Naive B cell (primary cell): ENCODE measurements at regions not wholly inside any gene's neighbourhood (a gene's known extent, or its start where the extent isn't known, plus 50 kb on each side); places are given as distances from the start of the nearest gene placed in this dataset.

ENCODE experiments used
- ATAC-seq, 2 donors: fragments of 150-1000 bp; cut with Tn5 transposase; 2 replicates each; pipeline ENCODE4 v1.10.0; 2021; ENCODE audit warnings: low read depth in 2 of 2, mild to moderate bottlenecking in 2 of 2, moderate library complexity in 2 of 2
- DNase-seq: peaks from one replicate; pipeline ENCODE4 v3.0.0; 2022
- H3K27ac Mint-ChIP-seq, 6 donors: one replicate each; pipeline ENCODE4 v1.8.0; 2020 to 2022; ENCODE audit warnings: mild to moderate bottlenecking in 6 of 6, mixed read lengths in 6 of 6, moderate library complexity in 5 of 6, inconsistent platforms in 2 of 6
- H3K27me3 Mint-ChIP-seq, 3 donors: one replicate each; pipeline ENCODE4 v1.8.0; 2021 to 2022; ENCODE audit warnings: mixed read lengths in 3 of 3, mild to moderate bottlenecking in 1 of 3
- H3K36me3 Mint-ChIP-seq, 2 donors: one replicate each; pipeline ENCODE4 v1.8.0; 2020 to 2022; ENCODE audit warnings: mixed read lengths in 2 of 2, inconsistent platforms in 1 of 2, mild to moderate bottlenecking in 1 of 2
- H3K4me1 Mint-ChIP-seq, 3 donors: one replicate each; pipeline ENCODE4 v1.8.0; 2020 to 2022; ENCODE audit warnings: mixed read lengths in 3 of 3, inconsistent platforms in 1 of 3, mild to moderate bottlenecking in 1 of 3, moderate library complexity in 1 of 3
- H3K4me3 Mint-ChIP-seq, 8 donors: one replicate each; pipeline ENCODE4 v1.8.0; 2020 to 2022; ENCODE audit warnings: mild to moderate bottlenecking in 8 of 8, mixed read lengths in 8 of 8, moderate library complexity in 8 of 8, inconsistent platforms in 2 of 8
- H3K9me3 Mint-ChIP-seq, 7 donors: one replicate each; pipeline ENCODE4 v1.8.0; 2020 to 2022; ENCODE audit warnings: mixed read lengths in 7 of 7, mild to moderate bottlenecking in 5 of 7, inconsistent platforms in 2 of 7, moderate library complexity in 1 of 7

GRCh38 chr7:46450886-46451285 is 529.8 kb upstream of the IGFBP3 start:
- Mint-ChIP-seq H3K4me1 (no peaks in the 10 kb centered on the region), H3K9me3 (peaks cover 6 to 25% (median 14%) of the 10 kb centered on the region in 7 donors), H3K27me3 (no peaks in the 10 kb centered on the region), H3K27ac (no peak overlapping the region), H3K36me3 (no peaks in the 10 kb centered on the region), H3K4me3 (no peak overlapping the region)
- ATAC-seq (no peak), DNase-seq (no peak)

- Mint-ChIP-seq H3K36me3 (no peaks in the 10 kb centered on the region), H3K4me1 (no peaks in the 10 kb centered on the region), H3K4me3 (no peak overlapping the region), H3K27me3 (no peaks in the 10 kb centered on the region), H3K9me3 (peaks cover 8 to 26% (median 17%) of the 10 kb centered on the region in 7 donors), H3K27ac (no peak overlapping the region)
- DNase-seq (no peak), ATAC-seq (no peak)
Measured at GRCh38 chr7:46450425-46450824, 529.4 kb upstream of the IGFBP3 start.

DNA sequence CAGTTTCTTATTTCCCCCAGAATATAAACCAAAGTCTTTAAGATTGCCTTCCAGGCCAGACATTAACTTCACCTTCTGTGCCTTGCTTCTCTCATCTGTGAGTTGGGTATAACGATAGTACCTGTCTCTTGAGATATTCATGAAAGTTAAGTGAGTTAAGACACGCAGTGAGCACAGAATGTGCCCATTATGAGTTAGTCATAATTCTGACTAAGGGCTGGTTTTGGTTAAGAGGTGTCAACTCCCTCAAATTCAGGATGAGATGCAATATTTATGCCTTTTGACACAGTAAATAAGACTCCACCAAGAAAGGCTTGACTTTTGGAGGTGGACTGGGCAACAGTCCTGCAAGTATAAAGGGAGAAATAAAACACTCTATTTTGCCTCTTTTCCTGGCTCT is 528.7 kb upstream of the IGFBP3 start:
- no peak for ATAC-seq
- H3K4me3 Mint-ChIP-seq, result no peak overlapping the region
- no peak overlapping the region for H3K27ac Mint-ChIP-seq
- H3K9me3 Mint-ChIP-seq, result peaks cover 4 to 23% (median 13%) of the 10 kb centered on the region in 7 donors
- no peaks in the 10 kb centered on the region for H3K4me1 Mint-ChIP-seq
- no peaks in the 10 kb centered on the region for H3K27me3 Mint-ChIP-seq
- DNase-seq, result no peak
- no peaks in the 10 kb centered on the region for H3K36me3 Mint-ChIP-seq

- ATAC-seq, result no peak
- no peak overlapping the region for H3K4me3 Mint-ChIP-seq
- peaks cover 3 to 29% (median 13%) of the 10 kb centered on the region in 7 donors for H3K9me3 Mint-ChIP-seq
- no peaks in the 10 kb centered on the region for H3K36me3 Mint-ChIP-seq
- no peaks in the 10 kb centered on the region for H3K27me3 Mint-ChIP-seq
- no peak for DNase-seq
- no peaks in the 10 kb centered on the region for H3K4me1 Mint-ChIP-seq
- peak overlapping the region in 1 of 6 donors; percentile 0 for H3K27ac Mint-ChIP-seq
Measured at GRCh38 chr7:46448478-46448877, 527.4 kb upstream of the IGFBP3 start.

DNA sequence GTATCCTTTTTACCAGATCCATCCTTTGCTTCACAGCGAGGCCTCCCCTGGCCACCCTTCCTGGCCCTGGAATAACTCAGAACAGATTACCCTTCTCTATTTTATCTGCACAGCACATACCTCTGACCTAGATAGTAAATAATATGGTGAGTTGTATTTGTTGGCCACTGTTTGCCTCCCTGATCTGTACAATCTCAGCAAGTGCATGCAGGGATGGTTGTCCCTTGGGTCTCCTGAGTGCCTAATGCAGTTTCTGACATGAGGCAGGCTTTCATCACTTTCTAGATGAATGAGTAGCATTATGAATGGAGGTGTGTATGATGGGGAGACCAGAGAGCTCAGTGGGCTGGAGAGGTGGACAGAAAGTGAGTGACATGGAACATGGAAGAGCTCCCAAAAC is 525.1 kb upstream of the IGFBP3 start:
- Mint-ChIP-seq H3K27ac (no peak overlapping the region), H3K36me3 (no peaks in the 10 kb centered on the region), H3K4me1 (no peaks in the 10 kb centered on the region), H3K27me3 (no peaks in the 10 kb centered on the region), H3K9me3 (peaks cover 6 to 33% (median 12%) of the 10 kb centered on the region in 7 donors), H3K4me3 (no peak overlapping the region)
- DNase-seq (no peak), ATAC-seq (no peak)

DNA sequence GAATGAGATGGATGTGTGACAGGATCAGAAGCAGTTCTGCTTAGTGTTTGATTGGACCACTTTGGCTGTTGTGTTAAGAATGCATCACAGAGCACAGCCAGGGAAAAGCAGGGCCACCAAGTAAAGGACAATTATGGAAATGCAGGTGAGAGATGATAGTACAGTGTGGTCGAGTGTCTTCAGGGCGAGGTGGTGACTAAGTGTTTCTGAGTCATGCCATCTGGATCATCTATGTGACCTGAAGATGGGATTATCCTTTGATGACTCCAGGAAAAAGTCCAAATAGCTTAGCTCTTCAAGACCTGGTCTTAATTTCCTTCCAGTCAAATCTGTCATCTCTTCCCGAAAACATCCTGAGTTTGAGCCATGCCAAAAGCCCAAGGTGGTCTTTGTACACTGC is 523.2 kb upstream of the IGFBP3 start:
- H3K27me3 Mint-ChIP-seq, result no peaks in the 10 kb centered on the region
- H3K27ac Mint-ChIP-seq, result no peak overlapping the region
- no peak for DNase-seq
- H3K4me1 Mint-ChIP-seq, result no peaks in the 10 kb centered on the region
- peaks cover 7 to 30% (median 13%) of the 10 kb centered on the region in 7 donors for H3K9me3 Mint-ChIP-seq
- no peak overlapping the region for H3K4me3 Mint-ChIP-seq
- no peak for ATAC-seq
- H3K36me3 Mint-ChIP-seq, result no peaks in the 10 kb centered on the region

GRCh38 chr7:46440186-46440585 is 519.1 kb upstream of the IGFBP3 start:
- no peaks in the 10 kb centered on the region for H3K27me3 Mint-ChIP-seq
- ATAC-seq (no peak), DNase-seq (no peak)
- H3K36me3 Mint-ChIP-seq, result no peaks in the 10 kb centered on the region
- H3K4me1 Mint-ChIP-seq, result no peaks in the 10 kb centered on the region
- peaks cover 10 to 34% (median 14%) of the 10 kb centered on the region in 7 donors for H3K9me3 Mint-ChIP-seq
- H3K27ac Mint-ChIP-seq, result no peak overlapping the region
- no peak overlapping the region for H3K4me3 Mint-ChIP-seq

GRCh38 chr7:46432708-46433107 is 511.6 kb upstream of the IGFBP3 start:
- Mint-ChIP-seq H3K27me3 (no peaks in the 10 kb centered on the region), H3K4me1 (no peaks in the 10 kb centered on the region), H3K4me3 (no peak overlapping the region), H3K9me3 (peaks cover 7 to 37% (median 12%) of the 10 kb centered on the region in 7 donors), H3K36me3 (no peaks in the 10 kb centered on the region), H3K27ac (no peak overlapping the region)
- DNase-seq, result no peak
- no peak for ATAC-seq

- peaks cover 0 to 8% (median 0%) of the 10 kb centered on the region in 3 donors for H3K27me3 Mint-ChIP-seq
- no peaks in the 10 kb centered on the region for H3K4me1 Mint-ChIP-seq
- no peaks in the 10 kb centered on the region for H3K36me3 Mint-ChIP-seq
- H3K9me3 Mint-ChIP-seq, result peaks cover 3 to 22% (median 6%) of the 10 kb centered on the region in 7 donors
- DNase-seq (no peak), ATAC-seq (no peak)
- peak overlapping the region in 1 of 6 donors; percentile 24 for H3K27ac Mint-ChIP-seq
- H3K4me3 Mint-ChIP-seq, result no peak overlapping the region
Measured at GRCh38 chr7:46428295-46428694, 507.2 kb upstream of the IGFBP3 start.

DNA sequence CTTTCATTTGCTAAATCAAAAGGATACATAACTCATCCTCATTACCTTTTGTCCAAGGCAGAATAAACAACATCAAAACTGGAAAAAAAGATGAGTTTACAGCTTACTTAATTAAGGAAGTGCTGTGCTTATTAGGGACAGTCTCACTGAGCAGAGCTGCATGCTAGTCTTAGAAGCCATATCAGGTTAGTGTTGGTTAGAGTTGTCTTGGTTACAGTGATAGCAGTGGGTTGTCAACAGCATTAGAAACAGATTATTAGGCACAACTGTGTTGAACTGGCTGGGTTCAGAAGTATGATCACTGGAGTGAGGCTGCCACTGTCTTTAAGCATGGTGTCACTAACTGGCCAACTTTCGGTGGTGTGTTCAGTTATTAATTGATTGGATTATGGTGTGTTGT is 503.9 kb upstream of the IGFBP3 start:
- peaks cover 3 to 14% (median 5%) of the 10 kb centered on the region in 7 donors for H3K9me3 Mint-ChIP-seq
- H3K36me3 Mint-ChIP-seq, result no peaks in the 10 kb centered on the region
- H3K27ac Mint-ChIP-seq, result no peak overlapping the region
- ATAC-seq, result no peak
- no peak for DNase-seq
- H3K27me3 Mint-ChIP-seq, result peaks cover 0 to 8% (median 0%) of the 10 kb centered on the region in 3 donors
- H3K4me3 Mint-ChIP-seq, result no peak overlapping the region
- H3K4me1 Mint-ChIP-seq, result no peaks in the 10 kb centered on the region

GRCh38 chr7:46421441-46422230 is 500.6 kb upstream of the IGFBP3 start:
- peaks cover 0 to 8% (median 0%) of the 10 kb centered on the region in 3 donors for H3K27me3 Mint-ChIP-seq
- H3K27ac Mint-ChIP-seq, result no peak overlapping the region
- peaks cover 0 to 14% (median 4%) of the 10 kb centered on the region in 7 donors for H3K9me3 Mint-ChIP-seq
- no peaks in the 10 kb centered on the region for H3K36me3 Mint-ChIP-seq
- DNase-seq, result no peak
- ATAC-seq, result no peak
- H3K4me1 Mint-ChIP-seq, result no peaks in the 10 kb centered on the region
- H3K4me3 Mint-ChIP-seq, result no peak overlapping the region

- Mint-ChIP-seq H3K4me1 (no peaks in the 10 kb centered on the region), H3K9me3 (peaks cover 0 to 7% (median 1%) of the 10 kb centered on the region in 7 donors), H3K4me3 (no peak overlapping the region), H3K27ac (no peak overlapping the region), H3K27me3 (no peaks in the 10 kb centered on the region), H3K36me3 (no peaks in the 10 kb centered on the region)
- ATAC-seq, result no peak
- DNase-seq, result no peak
Measured at GRCh38 chr7:46414946-46415345, 493.9 kb upstream of the IGFBP3 start.

DNA sequence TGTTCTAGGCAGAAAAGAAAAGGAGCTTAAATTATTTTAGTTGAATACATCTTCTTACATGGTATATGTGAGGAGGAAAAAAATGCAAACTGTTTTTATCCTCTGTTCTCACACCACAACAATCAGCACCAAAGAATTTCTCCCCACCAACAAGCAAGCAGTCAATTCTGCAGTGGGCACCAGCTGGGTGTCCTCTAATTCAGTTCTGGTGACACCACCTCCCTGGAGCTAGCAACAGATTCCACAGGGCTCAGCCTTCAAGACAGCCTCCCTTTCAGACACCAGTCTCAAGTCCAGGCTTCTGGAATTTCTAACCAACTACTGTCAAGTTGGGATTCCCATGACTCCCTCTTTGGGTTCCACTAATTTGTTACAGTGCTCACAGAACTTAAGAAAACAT is 490.2 kb upstream of the IGFBP3 start:
- H3K4me1 Mint-ChIP-seq, result no peaks in the 10 kb centered on the region
- DNase-seq (no peak), ATAC-seq (no peak)
- no peaks in the 10 kb centered on the region for H3K36me3 Mint-ChIP-seq
- no peaks in the 10 kb centered on the region for H3K27me3 Mint-ChIP-seq
- no peak overlapping the region for H3K27ac Mint-ChIP-seq
- H3K9me3 Mint-ChIP-seq, result peaks cover 0 to 7% (median 0%) of the 10 kb centered on the region in 7 donors
- no peak overlapping the region for H3K4me3 Mint-ChIP-seq

- no peak for DNase-seq
- no peaks in the 10 kb centered on the region for H3K4me1 Mint-ChIP-seq
- no peaks in the 10 kb centered on the region for H3K36me3 Mint-ChIP-seq
- no peak overlapping the region for H3K27ac Mint-ChIP-seq
- peaks cover 0 to 8% (median 0%) of the 10 kb centered on the region in 7 donors for H3K9me3 Mint-ChIP-seq
- no peak overlapping the region for H3K4me3 Mint-ChIP-seq
- ATAC-seq, result no peak
- no peaks in the 10 kb centered on the region for H3K27me3 Mint-ChIP-seq
Measured at GRCh38 chr7:46407125-46407524, 486.1 kb upstream of the IGFBP3 start.
